Activated naive CD8-positive, alpha-beta T cell treated with anti-CD3 and anti-CD28 coated beads, Interleukin-2, amount 10 ng/mL, durations not matched to agents 7 days and 5 days (primary cell): ENCODE measurements at regions not wholly inside any gene's neighbourhood (a gene's known extent, or its start where the extent isn't known, plus 50 kb on each side); places are given as distances from the start of the nearest gene placed in this dataset.

ENCODE experiments used
- ATAC-seq: fragments of 150-1000 bp; cut with Tn5 transposase; one replicate; pipeline ENCODE4 v1.10.0; 2021; ENCODE audit warnings: low read depth, moderate library complexity
- POLR2A ChIA-PET: fragments of 350-600 bp; sonication (Branson Sonifier 250); formaldehyde crosslinking; loops from one replicate; lab custom pipeline; 2021; ENCODE audit warnings: antibody characterized with exemption; lab: Charles Lee
- DNase-seq: peaks from one replicate; pipeline ENCODE4 v3.0.0; 2021
- H3K27ac Mint-ChIP-seq: one replicate; pipeline ENCODE4 v1.8.0; 2022; ENCODE audit warnings: mild to moderate bottlenecking, mixed read lengths
- H3K27me3 Mint-ChIP-seq: one replicate; pipeline ENCODE4 v1.8.0; 2022; ENCODE audit warnings: mild to moderate bottlenecking, moderate library complexity, mixed read lengths
- H3K36me3 Mint-ChIP-seq: one replicate; pipeline ENCODE4 v1.8.0; 2021; ENCODE audit warnings: mild to moderate bottlenecking, mixed read lengths
- H3K4me1 Mint-ChIP-seq: one replicate; pipeline ENCODE4 v1.8.0; 2021; ENCODE audit warnings: mixed read lengths
- H3K4me3 Mint-ChIP-seq: one replicate; pipeline ENCODE4 v1.8.0; 2022; ENCODE audit warnings: mild to moderate bottlenecking, moderate library complexity, mixed read lengths
- H3K9me3 Mint-ChIP-seq: one replicate; pipeline ENCODE4 v1.8.0; 2021; ENCODE audit warnings: mixed read lengths

DNA sequence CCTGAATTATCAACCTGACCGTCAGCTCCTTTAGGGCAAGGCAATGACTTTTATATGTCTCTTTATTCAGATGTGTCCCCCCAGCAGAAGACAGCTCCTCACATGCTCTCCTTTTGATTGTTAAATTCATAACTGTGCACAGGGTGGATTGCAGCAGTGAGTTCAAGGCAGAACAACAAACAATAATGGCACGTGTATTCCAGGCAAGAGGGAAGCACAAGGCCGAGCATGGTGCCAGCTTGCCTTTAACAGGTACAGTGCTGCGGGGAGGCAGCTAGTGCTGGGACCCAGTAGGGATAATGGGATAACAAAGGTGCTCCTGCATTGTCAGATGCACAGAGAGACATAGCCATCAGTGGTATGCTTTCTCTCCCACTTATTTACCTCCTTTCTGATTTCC, 248.4 kb downstream of the RHOU start:
- H3K36me3 Mint-ChIP-seq = no peaks in the 10 kb centered on the region
- no peak overlapping the region for H3K27ac Mint-ChIP-seq
- POLR2A ChIA-PET = no interaction called here
- ATAC-seq (no peak), DNase-seq (no peak)
- no peaks in the 10 kb centered on the region for H3K27me3 Mint-ChIP-seq
- no peak overlapping the region for H3K4me3 Mint-ChIP-seq
- no peaks in the 10 kb centered on the region for H3K4me1 Mint-ChIP-seq
- H3K9me3 Mint-ChIP-seq = no peaks in the 10 kb centered on the region

DNA sequence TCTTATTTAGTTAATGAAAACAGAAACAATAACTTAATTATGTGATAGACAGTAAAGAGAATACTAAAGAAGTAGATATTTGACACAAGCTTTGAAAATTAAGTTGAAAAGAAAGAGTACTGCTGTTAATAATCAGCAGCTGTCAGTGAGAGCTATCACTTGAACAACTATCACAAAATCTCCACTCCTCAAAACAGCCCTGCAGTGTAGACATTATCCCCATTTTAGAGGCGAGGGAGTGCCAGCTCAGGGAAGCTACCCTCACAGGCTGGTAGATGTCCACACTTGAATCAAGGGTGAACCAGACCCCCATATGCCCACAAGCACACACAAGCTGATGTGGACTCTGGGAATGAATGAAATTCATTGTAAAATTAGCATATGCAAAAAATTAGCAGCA, 248.8 kb downstream of the RHOU start:
- no peaks in the 10 kb centered on the region for H3K36me3 Mint-ChIP-seq
- DNase-seq = no peak
- POLR2A ChIA-PET = no interaction called here
- H3K9me3 Mint-ChIP-seq = no peaks in the 10 kb centered on the region
- ATAC-seq = no peak
- H3K4me3 Mint-ChIP-seq = no peak overlapping the region
- H3K27ac Mint-ChIP-seq = no peak overlapping the region
- no peaks in the 10 kb centered on the region for H3K27me3 Mint-ChIP-seq
- peaks cover 2% of the 10 kb centered on the region for H3K4me1 Mint-ChIP-seq

- Mint-ChIP-seq H3K4me1 (peaks cover 6% of the 10 kb centered on the region), H3K27ac (no peak overlapping the region), H3K4me3 (no peak overlapping the region), H3K36me3 (no peaks in the 10 kb centered on the region), H3K9me3 (no peaks in the 10 kb centered on the region), H3K27me3 (no peaks in the 10 kb centered on the region)
- POLR2A ChIA-PET = no interaction called here
- DNase-seq (no peak), ATAC-seq (no peak)
These were observed 249.7 kb downstream of the RHOU start for GRCh38 chr1:228984646-228985631.

DNA sequence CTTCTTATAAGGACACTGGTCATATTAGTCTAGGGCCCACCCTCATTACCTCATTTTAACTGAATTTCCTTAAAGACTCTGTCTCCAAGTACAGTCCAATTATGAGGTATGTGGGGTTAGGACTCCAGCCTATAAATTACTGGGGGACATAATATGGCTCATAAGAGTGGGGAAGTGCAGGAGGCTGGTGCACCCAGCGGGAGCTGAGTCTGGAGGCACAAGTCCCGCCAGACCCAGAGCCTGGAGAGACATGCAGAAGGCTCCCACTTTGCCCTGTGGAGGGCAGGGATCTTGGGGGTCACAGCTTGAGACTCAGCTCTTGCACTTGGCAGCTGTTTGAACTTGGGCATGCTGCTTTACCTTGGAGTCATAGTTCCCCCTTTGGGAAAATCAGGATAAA, 250.4 kb downstream of the RHOU start:
- H3K27ac Mint-ChIP-seq = no peak overlapping the region

DNA sequence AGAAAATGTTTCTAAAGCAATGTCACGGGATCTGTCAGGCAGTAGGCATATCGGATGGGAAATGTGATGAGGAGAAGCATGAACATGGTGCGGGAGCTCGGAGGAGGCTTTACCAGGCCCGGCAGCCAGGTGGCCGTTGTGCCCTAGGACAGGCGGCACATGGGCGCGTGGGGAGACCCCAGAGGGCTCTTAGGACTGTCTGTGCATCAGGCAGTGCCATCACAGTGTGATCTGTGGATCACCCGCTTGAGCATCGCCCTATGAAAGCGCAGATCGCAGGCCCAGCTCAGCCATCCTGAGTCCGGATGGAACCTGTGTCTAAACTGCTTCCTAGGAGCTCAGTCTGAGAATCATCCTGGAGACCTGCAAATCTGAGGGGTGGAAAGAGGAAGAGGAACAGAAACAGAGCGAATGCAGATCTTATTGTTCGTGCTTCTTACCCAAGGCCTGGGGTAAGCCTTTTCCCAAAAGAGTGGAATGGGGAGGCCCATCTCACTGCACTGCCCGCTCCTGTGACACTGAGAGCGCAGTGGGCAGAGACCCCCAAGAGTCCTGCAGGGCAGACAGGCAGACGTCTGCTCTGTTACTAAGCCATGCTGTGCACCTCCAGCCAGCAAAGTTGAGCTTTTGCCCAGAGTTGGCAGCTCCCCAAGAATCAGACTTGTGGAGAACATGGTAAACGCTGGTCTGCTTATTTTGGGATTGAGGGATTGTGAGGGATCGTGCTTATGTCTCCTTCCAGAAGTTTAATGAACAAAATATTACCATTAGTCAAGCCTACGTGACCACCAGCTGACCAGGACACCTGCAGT, 251.0 kb downstream of the RHOU start:
- Mint-ChIP-seq H3K4me3 (no peak overlapping the region), H3K27me3 (no peaks in the 10 kb centered on the region), H3K36me3 (peaks cover 1% of the 10 kb centered on the region), H3K9me3 (no peaks in the 10 kb centered on the region), H3K27ac (no peak overlapping the region), H3K4me1 (peaks cover 12% of the 10 kb centered on the region)
- POLR2A ChIA-PET = no interaction called here
- ATAC-seq = no peak
- DNase-seq = no peak

More for the DNA sequence above, 250.4 kb downstream of the RHOU start:
- Mint-ChIP-seq H3K4me3 (no peak overlapping the region), H3K36me3 (peaks cover 1% of the 10 kb centered on the region), H3K9me3 (no peaks in the 10 kb centered on the region), H3K27me3 (no peaks in the 10 kb centered on the region), H3K4me1 (peaks cover 11% of the 10 kb centered on the region)
- no peak for DNase-seq
- POLR2A ChIA-PET = no interaction called here
- no peak for ATAC-seq

DNA sequence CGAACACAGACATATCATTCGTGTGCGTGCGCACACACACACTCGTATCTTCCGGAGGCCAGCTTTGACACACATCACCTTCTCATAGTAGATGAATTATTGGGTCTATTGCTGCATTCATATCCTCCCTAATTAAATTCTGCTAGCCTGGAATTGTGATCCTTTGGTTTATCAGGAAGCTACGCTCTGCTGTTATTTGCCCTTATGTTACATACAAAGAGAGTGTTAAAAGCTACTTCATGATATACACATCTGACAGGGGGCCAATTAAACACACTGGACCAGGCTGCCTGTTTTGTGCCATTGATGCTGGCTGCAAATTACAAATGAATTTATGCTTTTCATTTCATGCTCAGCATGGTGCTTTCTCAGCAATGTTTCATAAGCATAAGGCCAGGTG, 252.0 kb downstream of the RHOU start:
- no peaks in the 10 kb centered on the region for H3K9me3 Mint-ChIP-seq
- H3K36me3 Mint-ChIP-seq = peaks cover 1% of the 10 kb centered on the region
- no peak for ATAC-seq
- DNase-seq = no peak
- H3K27ac Mint-ChIP-seq = no peak overlapping the region
- POLR2A ChIA-PET = no interaction called here
- H3K27me3 Mint-ChIP-seq = no peaks in the 10 kb centered on the region
- H3K4me1 Mint-ChIP-seq = peaks cover 12% of the 10 kb centered on the region
- no peak overlapping the region for H3K4me3 Mint-ChIP-seq

GRCh38 chr1:228987736-228988506, 252.6 kb downstream of the RHOU start:
- Mint-ChIP-seq H3K4me3 (no peak overlapping the region), H3K36me3 (peaks cover 1% of the 10 kb centered on the region), H3K27ac (no peak overlapping the region), H3K27me3 (no peaks in the 10 kb centered on the region), H3K4me1 (peaks cover 12% of the 10 kb centered on the region), H3K9me3 (no peaks in the 10 kb centered on the region)
- ATAC-seq = no peak
- DNase-seq = no peak
- POLR2A ChIA-PET = no interaction called here

- Mint-ChIP-seq H3K4me1 (peaks cover 12% of the 10 kb centered on the region), H3K36me3 (peaks cover 1% of the 10 kb centered on the region), H3K9me3 (no peaks in the 10 kb centered on the region), H3K27ac (no peak overlapping the region), H3K4me3 (no peak overlapping the region), H3K27me3 (peaks cover under 1% of the 10 kb centered on the region)
- ATAC-seq (no peak), DNase-seq (no peak)
- POLR2A ChIA-PET = no interaction called here
These were observed 253.4 kb downstream of the RHOU start for GRCh38 chr1:228988664-228989063.

- POLR2A ChIA-PET = no interaction called here
These were observed 253.9 kb downstream of the RHOU start for GRCh38 chr1:228989176-228989575.

DNA sequence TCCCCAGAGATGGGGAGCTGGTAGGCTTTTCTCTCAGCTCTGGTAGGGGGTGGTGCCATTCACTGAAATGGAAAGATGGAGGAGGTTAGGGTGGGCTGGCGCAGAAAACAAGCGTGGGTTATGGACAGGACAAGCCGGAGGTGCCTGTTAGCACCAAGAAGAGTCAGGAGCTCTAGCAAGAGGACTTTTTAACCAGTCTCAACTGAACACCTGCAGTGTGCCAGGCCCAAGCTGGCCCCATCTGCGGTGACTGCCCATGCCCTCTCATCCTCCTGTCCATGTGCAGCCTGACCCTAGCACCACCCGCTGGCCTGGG, 254.4 kb downstream of the RHOU start:
- Mint-ChIP-seq H3K27ac (no peak overlapping the region), H3K36me3 (peaks cover 1% of the 10 kb centered on the region), H3K4me1 (peaks cover 12% of the 10 kb centered on the region), H3K4me3 (no peak overlapping the region), H3K27me3 (peaks cover 10% of the 10 kb centered on the region), H3K9me3 (no peaks in the 10 kb centered on the region)
- no peak for DNase-seq
- POLR2A ChIA-PET = no interaction called here
- ATAC-seq = no peak

More at GRCh38 chr1:228989176-228989575, 253.9 kb downstream of the RHOU start:
- ATAC-seq = no peak
- Mint-ChIP-seq H3K9me3 (no peaks in the 10 kb centered on the region), H3K36me3 (peaks cover 1% of the 10 kb centered on the region), H3K27ac (peak overlapping the region; percentile 68), H3K4me3 (no peak overlapping the region), H3K27me3 (peaks cover 6% of the 10 kb centered on the region), H3K4me1 (peaks cover 12% of the 10 kb centered on the region)
- no peak for DNase-seq

GRCh38 chr1:228989992-228990827, 254.9 kb downstream of the RHOU start:
- Mint-ChIP-seq H3K27ac (peak overlapping the region; percentile 59), H3K4me3 (no peak overlapping the region), H3K27me3 (peaks cover 11% of the 10 kb centered on the region), H3K36me3 (peaks cover 1% of the 10 kb centered on the region), H3K4me1 (peaks cover 12% of the 10 kb centered on the region), H3K9me3 (no peaks in the 10 kb centered on the region)
- POLR2A ChIA-PET = no interaction called here
- DNase-seq (no peak), ATAC-seq (no peak)

DNA sequence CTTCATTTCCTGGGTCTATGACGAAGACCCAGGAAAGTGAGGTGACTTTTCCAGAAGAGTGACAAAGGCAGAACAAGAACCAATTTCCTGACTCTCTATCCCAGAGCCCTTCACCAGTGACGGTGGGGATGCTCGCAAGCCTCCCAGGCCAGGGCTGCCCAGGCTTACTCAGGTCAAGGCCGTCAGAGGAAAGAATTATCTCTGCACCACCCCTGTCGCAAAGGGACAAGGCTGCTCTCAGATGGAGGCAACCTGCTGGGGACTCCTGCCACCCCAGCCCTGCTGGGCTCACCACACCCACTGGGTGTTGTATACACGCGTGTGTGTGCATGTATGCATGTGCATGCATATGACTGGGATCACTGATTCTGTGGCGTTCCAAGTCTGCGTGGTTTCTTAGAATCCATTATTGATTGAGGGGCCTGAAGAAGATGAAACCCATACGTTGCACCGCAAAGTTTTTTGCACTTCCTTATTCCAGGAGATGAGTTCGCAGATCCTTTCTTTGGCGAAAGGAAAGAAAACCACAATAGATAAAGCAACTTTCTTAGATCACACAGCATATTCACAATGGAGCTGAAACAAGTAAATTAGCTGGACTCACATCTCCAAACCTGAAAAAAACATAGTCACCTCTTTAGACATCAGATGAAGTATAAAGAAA, 255.8 kb downstream of the RHOU start:
- H3K27me3 Mint-ChIP-seq = peaks cover 11% of the 10 kb centered on the region
- peak overlapping the region; percentile 59 for H3K27ac Mint-ChIP-seq
- DNase-seq = no peak
- peaks cover 12% of the 10 kb centered on the region for H3K4me1 Mint-ChIP-seq
- H3K9me3 Mint-ChIP-seq = no peaks in the 10 kb centered on the region
- H3K4me3 Mint-ChIP-seq = no peak overlapping the region
- POLR2A ChIA-PET = no interaction called here
- no peak for ATAC-seq
- peaks cover 1% of the 10 kb centered on the region for H3K36me3 Mint-ChIP-seq
